HepG2 (cell line): ENCODE measurements at regions not wholly inside any gene's neighbourhood (a gene's known extent, or its start where the extent isn't known, plus 50 kb on each side); places are given as distances from the start of the nearest gene placed in this dataset.

Experiments used
- ATAC-seq: fragments of 200-7000 bp; cut with Tn5 transposase; 3 replicates; pipeline ENCODE4 v1.9.1; 2020; ENCODE audit warnings: mild to moderate bottlenecking, moderate library complexity
- BruUV-seq: library from RNA; stranded (reverse); fragments of 400-500 nt; replicated peaks from 2 replicates; lab custom pipeline; 2021; lab: Mats Ljungman, UMichigan
- CTCF ChIA-PET: fragments of 300-600 bp; formaldehyde crosslinking; extraction: SDS; loops from one replicate; lab custom pipeline; 2021; ENCODE audit warnings: low total read pairs, inconsistent platforms, low intra/inter-chr PET ratio; lab: Yijun Ruan, JAX
- POLR2A ChIA-PET: fragments of 350-600 bp; sonication (Branson Sonifier 250); formaldehyde crosslinking; loops from one replicate; lab custom pipeline; 2020; ENCODE audit warnings: antibody characterized with exemption, inconsistent platforms; lab: Yijun Ruan, JAX
- DNase-seq: peaks from one replicate; pipeline ENCODE4 v3.0.0-alpha.2; 2015; ENCODE audit warnings: low spot score
- FAIRE-seq: peaks from 3 replicates; lab custom pipeline; 2011; peaks lifted over from hg19 to GRCh38; lab: Jason Lieb, UNC
- H2AFZ ChIP-seq: one replicate; pipeline ENCODE4 v1.6.1; 2011; ENCODE audit warnings: low read length, inconsistent platforms
- H3K27ac ChIP-seq: fragments of 300-600 bp; 3 replicates; pipeline ENCODE4 v1.8.0; 2011; ENCODE audit warnings: mixed run types, mild to moderate bottlenecking, mixed read lengths, low read length, inconsistent platforms; ENCODE audit not compliant: insufficient read depth; ENCODE audit errors: extremely low read length
- H3K27me3 ChIP-seq, 2 experiments: fragments of 200-600 bp in 1 of 2; 2 replicates in 1 of 2; 3 replicates in 1 of 2; pipeline versions ENCODE4 v1.6.0 to v1.8.0; 2011; ENCODE audit warnings: low read length in 2 of 2, mild to moderate bottlenecking in 2 of 2, moderate library complexity in 2 of 2, inconsistent platforms in 1 of 2; ENCODE audit not compliant: insufficient read depth in 2 of 2, control insufficient read depth in 1 of 2
- H3K36me3 ChIP-seq, 2 experiments: fragments of 200-600 bp in 1 of 2; replicated peaks in 1 of 2; 2 replicates in 1 of 2; 3 replicates in 1 of 2; pipeline versions ENCODE4 v1.5.1 to v1.8.0; 2011; ENCODE audit warnings: low read length in 2 of 2, inconsistent platforms in 1 of 2; ENCODE audit not compliant: insufficient read depth in 2 of 2, control insufficient read depth in 1 of 2
- H3K4me1 ChIP-seq: 2 replicates; pipeline ENCODE4 v1.5.1; 2012; ENCODE audit warnings: low read length, inconsistent platforms; ENCODE audit not compliant: insufficient read depth
- H3K4me2 ChIP-seq: 2 replicates; pipeline ENCODE4 v1.6.0; 2011; ENCODE audit warnings: low read depth, low read length, inconsistent platforms
- H3K4me3 ChIP-seq, 3 experiments: fragments of 200-600 bp in 1 of 3; sonication (generic), shearing (Covaris generic) in 1 of 3; replicated peaks in 1 of 3; 2 replicates each; pipeline ENCODE4 v1.5.1; 2011 to 2016; ENCODE audit warnings: low read length in 3 of 3, inconsistent platforms in 2 of 3, low read depth in 2 of 3, mild to moderate bottlenecking in 2 of 3, control low read depth in 1 of 3, mixed read lengths in 1 of 3; ENCODE audit not compliant: insufficient read depth in 1 of 3
- H3K79me2 ChIP-seq: one replicate; pipeline ENCODE4 v1.6.1; 2011; ENCODE audit warnings: low read length, inconsistent platforms; ENCODE audit not compliant: insufficient read depth
- H3K9ac ChIP-seq: 2 replicates; pipeline ENCODE4 v1.6.0; 2011; ENCODE audit warnings: mild to moderate bottlenecking, low read depth, low read length, inconsistent platforms; ENCODE audit not compliant: insufficient read depth
- H3K9me3 ChIP-seq: 2 replicates; pipeline ENCODE4 v1.5.1; 2012; ENCODE audit warnings: mild to moderate bottlenecking, low read length
- H4K20me1 ChIP-seq: 2 replicates; pipeline ENCODE4 v1.6.0; 2011; ENCODE audit warnings: inconsistent platforms, mild to moderate bottlenecking, low read length, moderate library complexity; ENCODE audit not compliant: insufficient read depth
- HNF1B ChIP-seq: sonication (generic); formaldehyde crosslinking; IDR thresholded peaks from 2 replicates; pipeline ENCODE4 v1.5.1; 2020; ENCODE audit warnings: mild to moderate bottlenecking, moderate library complexity, missing genetic modification reagents
- JUN ChIP-seq: sonication (generic); formaldehyde crosslinking; IDR thresholded peaks from 2 replicates; pipeline ENCODE4 v1.4.0; 2020; ENCODE audit warnings: mild to moderate bottlenecking, missing genetic modification reagents
- KLF6 ChIP-seq: IDR thresholded peaks from 2 replicates; pipeline ENCODE4 v1.8.0; 2016; ENCODE audit warnings: missing biosample characterization, missing genetic modification reagents
- KLF9 ChIP-seq: IDR thresholded peaks from 2 replicates; pipeline ENCODE4 v1.6.1; 2016; ENCODE audit warnings: low read depth
- NCOA1 ChIP-seq: sonication (generic); formaldehyde crosslinking; IDR thresholded peaks from 2 replicates; pipeline ENCODE4 v1.9.0; 2021; ENCODE audit warnings: missing genetic modification reagents
- NONO ChIP-seq, 2 experiments: fragments of 450-650 bp in 1 of 2; sonication (generic) in 1 of 2; formaldehyde crosslinking in 1 of 2; IDR thresholded peaks in 1 of 2; conservative IDR thresholded peaks in 1 of 2; 2 replicates each; pipeline versions ENCODE4 v1.6.1 to v1.8.0; 2017 to 2022; ENCODE audit warnings: mild to moderate bottlenecking in 1 of 2, missing genetic modification reagents in 1 of 2, moderate library complexity in 1 of 2
- RBM39 ChIP-seq: fragments of 200-400 bp; formaldehyde crosslinking; IDR thresholded peaks from one replicate; pipeline ENCODE4 v1.6.1; 2018; ENCODE audit warnings: antibody characterized with exemption, mild to moderate bottlenecking, low read depth, low read length; ENCODE audit not compliant: poor library complexity, severe bottlenecking
- RFX1 ChIP-seq: fragments of 450-650 bp; IDR thresholded peaks from 2 replicates; pipeline ENCODE4 v1.6.1; 2017
- SNAPC2 ChIP-seq: sonication (generic); formaldehyde crosslinking; IDR thresholded peaks from 2 replicates; pipeline ENCODE4 v1.8.1; 2022; ENCODE audit warnings: mild to moderate bottlenecking, missing genetic modification reagents
- SRY ChIP-seq: sonication (generic); formaldehyde crosslinking; IDR thresholded peaks from 2 replicates; pipeline ENCODE4 v1.8.0; 2022; ENCODE audit warnings: mild to moderate bottlenecking, missing genetic modification reagents
- ZNF225 ChIP-seq: sonication (generic); formaldehyde crosslinking; IDR thresholded peaks from 2 replicates; pipeline ENCODE4 v1.4.0; 2020; ENCODE audit warnings: mild to moderate bottlenecking, missing genetic modification reagents
- ZNF563 ChIP-seq: sonication (generic); formaldehyde crosslinking; IDR thresholded peaks from 2 replicates; pipeline ENCODE4 v1.8.0; 2022; ENCODE audit warnings: mild to moderate bottlenecking, moderate library complexity, missing genetic modification reagents
- WGBS: methylation state at CpG from one replicate; pipeline ENCODE4 v1.1.6; 2017; ENCODE audit warnings: low lambda C conversion rate; 5-methylcytosine and 5-hydroxymethylcytosine counted together
- in situ Hi-C: cut with HindIII; loops from 2 replicates; pipeline ENCODE4 v1.10.0; 2017; ENCODE audit warnings: low pct_unique_long_range_greater_than_20kb; ENCODE audit not compliant: extremely low pct_ligation_motif_present
- intact Hi-C: fragments of 100-400 bp; cut with micrococcal nuclease; formaldehyde crosslinking; loops from one replicate; pipeline ENCODE4 v1.10.0; 2022; ENCODE audit not compliant: unreplicated experiment
- TF ChIP-seq, protein P1 (sequence below): sonication (generic); formaldehyde crosslinking; IDR thresholded peaks from 2 replicates; pipeline ENCODE4 v1.4.0; 2020; ENCODE audit warnings: mild to moderate bottlenecking, missing genetic modification reagents
- TF ChIP-seq, protein P2 (sequence below): sonication (generic); formaldehyde crosslinking; IDR thresholded peaks from 2 replicates; pipeline ENCODE4 v1.4.0; 2020; ENCODE audit warnings: missing genetic modification reagents, low read depth, mild to moderate bottlenecking, borderline replicate concordance

GRCh38 chr1:195765099-195765498, 843.1 kb downstream of the KCNT2 start (continued):
- no peak for TF ChIP-seq NONO (IDR thresholded peaks at IDR 0.05)
- no peak for TF ChIP-seq NONO (CRISPR knock-in tag; conservative IDR thresholded peaks at IDR 0.05)
- TF ChIP-seq NCOA1: no peak

DNA sequence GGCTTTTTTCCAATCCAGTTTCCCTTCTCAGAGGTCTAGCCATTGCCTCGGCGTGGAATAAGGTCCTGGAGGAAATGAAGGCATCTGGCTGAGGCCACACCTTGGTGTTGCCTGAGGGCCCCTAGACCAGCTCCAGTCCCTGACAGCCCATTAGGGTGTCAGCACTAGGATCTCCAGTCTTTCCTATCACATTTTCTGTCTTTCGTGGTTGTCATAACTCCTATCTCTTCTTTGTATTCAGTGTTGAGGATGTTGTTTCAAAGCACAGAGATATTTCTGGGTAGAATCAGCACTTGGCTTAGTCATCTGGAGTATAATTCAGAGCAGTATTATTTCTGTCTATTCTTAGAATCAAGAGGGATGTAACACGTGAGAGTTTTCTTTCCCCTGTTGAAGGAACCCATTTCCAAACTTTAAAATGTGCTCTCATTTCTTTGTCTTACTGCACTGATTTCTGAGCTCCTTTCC, 844.3 kb downstream of the KCNT2 start:
- no peak overlapping the region for H3K27ac ChIP-seq
- POLR2A ChIA-PET: no interaction called here
- H3K79me2 ChIP-seq: no peaks in the 10 kb centered on the region
- no peaks in the 10 kb centered on the region for H3K9me3 ChIP-seq
- WGBS: 31% methylated on average over 2 of the region's 4 CpGs
- no peak for TF ChIP-seq HNF1B (CRISPR knock-in tag)
- TF ChIP-seq, protein P1, sequence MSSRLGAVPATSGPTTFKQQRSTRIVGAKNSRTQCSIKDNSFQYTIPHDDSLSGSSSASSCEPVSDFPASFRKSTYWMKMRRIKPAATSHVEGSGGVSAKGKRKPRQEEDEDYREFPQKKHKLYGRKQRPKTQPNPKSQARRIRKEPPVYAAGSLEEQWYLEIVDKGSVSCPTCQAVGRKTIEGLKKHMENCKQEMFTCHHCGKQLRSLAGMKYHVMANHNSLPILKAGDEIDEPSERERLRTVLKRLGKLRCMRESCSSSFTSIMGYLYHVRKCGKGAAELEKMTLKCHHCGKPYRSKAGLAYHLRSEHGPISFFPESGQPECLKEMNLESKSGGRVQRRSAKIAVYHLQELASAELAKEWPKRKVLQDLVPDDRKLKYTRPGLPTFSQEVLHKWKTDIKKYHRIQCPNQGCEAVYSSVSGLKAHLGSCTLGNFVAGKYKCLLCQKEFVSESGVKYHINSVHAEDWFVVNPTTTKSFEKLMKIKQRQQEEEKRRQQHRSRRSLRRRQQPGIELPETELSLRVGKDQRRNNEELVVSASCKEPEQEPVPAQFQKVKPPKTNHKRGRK: no peak
- no peak for TF ChIP-seq SNAPC2 (CRISPR knock-in tag)
- TF ChIP-seq KLF6 (CRISPR knock-in tag): no peak
- TF ChIP-seq, protein P2, sequence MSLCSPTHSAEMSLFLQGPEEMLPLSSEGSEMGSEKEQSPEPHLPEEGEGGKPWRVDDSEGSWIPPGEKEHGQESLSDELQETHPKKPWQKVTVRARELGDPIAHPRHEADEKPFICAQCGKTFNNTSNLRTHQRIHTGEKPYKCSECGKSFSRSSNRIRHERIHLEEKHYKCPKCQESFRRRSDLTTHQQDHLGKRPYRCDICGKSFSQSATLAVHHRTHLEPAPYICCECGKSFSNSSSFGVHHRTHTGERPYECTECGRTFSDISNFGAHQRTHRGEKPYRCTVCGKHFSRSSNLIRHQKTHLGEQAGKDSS (CRISPR knock-in tag): no peak
- no peak for TF ChIP-seq RBM39
- no peak for TF ChIP-seq JUN (CRISPR knock-in tag)
- TF ChIP-seq RFX1: no peak
- no peak for TF ChIP-seq KLF9 (CRISPR knock-in tag)
- TF ChIP-seq ZNF563 (CRISPR knock-in tag): no peak
- TF ChIP-seq ZNF225 (CRISPR knock-in tag): no peak
- TF ChIP-seq SRY (CRISPR knock-in tag): no peak
- no peaks in the 10 kb centered on the region for H3K27me3 ChIP-seq
- H3K9ac ChIP-seq: no peak overlapping the region
- H4K20me1 ChIP-seq: no peaks in the 10 kb centered on the region
- CTCF ChIA-PET: no interaction called here
- intact Hi-C loops (no loop called here), in situ Hi-C loops (no loop called here)
- H3K4me1 ChIP-seq: no peaks in the 10 kb centered on the region
- no peak overlapping the region for H3K4me3 ChIP-seq
- H3K36me3 ChIP-seq: no peaks in the 10 kb centered on the region
- DNase-seq: no peak
- H3K4me2 ChIP-seq: peak overlapping the region; percentile 73
- no peak for FAIRE-seq
- H2AFZ ChIP-seq: no peak overlapping the region
- BruUV-seq: no TSS peak
- ATAC-seq: peak; percentile 85
